MM.1S (cell line): ENCODE measurements at regions not wholly inside any gene's neighbourhood (a gene's known extent, or its start where the extent isn't known, plus 50 kb on each side); places are given as distances from the start of the nearest gene placed in this dataset.
A peak's percentile ranks its signal among the peaks of the same experiment; 100 is the strongest.

ENCODE experiments used
- DNase-seq: peaks from one replicate; pipeline ENCODE4 v3.0.0-alpha.2; 2015
- H2AFZ ChIP-seq: fragments of 300-600 bp; sonication (generic); 2 replicates; pipeline ENCODE4 v1.6.0; 2016; ENCODE audit warnings: antibody characterized with exemption, low read length
- H3F3A ChIP-seq: fragments of 300-600 bp; sonication (generic); 2 replicates; pipeline ENCODE4 v1.6.1; 2016; ENCODE audit warnings: mild to moderate bottlenecking, antibody characterized with exemption, low read length, moderate library complexity, mixed read lengths; ENCODE audit not compliant: insufficient read depth
- H3K27ac ChIP-seq: fragments of 300-600 bp; sonication (generic); 2 replicates; pipeline ENCODE4 v1.5.1; 2016; ENCODE audit warnings: mild to moderate bottlenecking, low read length
- H3K27me3 ChIP-seq: fragments of 300-600 bp; sonication (generic); replicated peaks from 2 replicates; pipeline ENCODE4 v1.6.0; 2016; ENCODE audit warnings: low read length; ENCODE audit not compliant: insufficient read depth
- H3K36me3 ChIP-seq: fragments of 300-600 bp; sonication (generic); replicated peaks from 2 replicates; pipeline ENCODE4 v1.6.1; 2016; ENCODE audit warnings: mild to moderate bottlenecking, low read length, mixed read lengths; ENCODE audit not compliant: insufficient read depth
- H3K4me1 ChIP-seq: fragments of 300-600 bp; sonication (generic); 2 replicates; pipeline ENCODE4 v1.6.1; 2016; ENCODE audit warnings: low read length, mixed read lengths
- H3K4me2 ChIP-seq: fragments of 300-600 bp; sonication (generic); 2 replicates; pipeline ENCODE4 v1.6.0; 2016; ENCODE audit warnings: low read depth, low read length
- H3K4me3 ChIP-seq: fragments of 300-600 bp; sonication (generic); 2 replicates; pipeline ENCODE4 v1.5.1; 2016; ENCODE audit warnings: low read length, mixed read lengths
- H3K79me2 ChIP-seq: fragments of 300-600 bp; sonication (generic); 2 replicates; pipeline ENCODE4 v1.6.1; 2016; ENCODE audit warnings: mixed run types, low read length, mixed read lengths
- H3K9ac ChIP-seq: fragments of 300-600 bp; sonication (generic); 2 replicates; pipeline ENCODE4 v1.6.1; 2016; ENCODE audit warnings: low read length, mixed read lengths
- H3K9me2 ChIP-seq: fragments of 300-600 bp; sonication (generic); replicated peaks from 2 replicates; pipeline ENCODE4 v1.6.1; 2016; ENCODE audit warnings: mild to moderate bottlenecking, low read length, mixed read lengths; ENCODE audit not compliant: insufficient read depth
- H3K9me3 ChIP-seq: fragments of 300-600 bp; sonication (generic); replicated peaks from 2 replicates; pipeline ENCODE4 v1.6.1; 2016; ENCODE audit warnings: mild to moderate bottlenecking, low read length, mixed read lengths; ENCODE audit not compliant: insufficient read depth
- H4K20me1 ChIP-seq: fragments of 300-600 bp; sonication (generic); 2 replicates; pipeline ENCODE4 v1.6.1; 2016; ENCODE audit warnings: mild to moderate bottlenecking, low read length, moderate library complexity, mixed read lengths; ENCODE audit not compliant: insufficient read depth
- CTCF ChIP-seq: fragments of 300-600 bp; sonication (generic); IDR thresholded peaks from 2 replicates; pipeline ENCODE4 v1.5.1; 2016; ENCODE audit warnings: antibody characterized with exemption, low read length, mixed read lengths
- EZH2 ChIP-seq: fragments of 300-600 bp; sonication (generic); optimal IDR thresholded peaks from 2 replicates; pipeline ENCODE3; 2017; ENCODE audit warnings: low read depth, mild to moderate bottlenecking, antibody characterized with exemption, low read length, mixed read lengths
- EZH2phosphoT487 ChIP-seq: fragments of 300-600 bp; sonication (generic); IDR thresholded peaks from 2 replicates; pipeline ENCODE4 v1.6.1; 2018; ENCODE audit warnings: antibody characterized with exemption, low read length

GRCh38 chr2:164205347-164205746, 415.9 kb downstream of the GRB14 start:
- Histone ChIP-seq H3K9me3 (no peaks in the 10 kb centered on the region), H3K4me1 (peaks cover 27% of the 10 kb centered on the region), H2AFZ (no peak overlapping the region), H3K9me2 (no peaks in the 10 kb centered on the region), H4K20me1 (no peaks in the 10 kb centered on the region), H3K36me3 (no peaks in the 10 kb centered on the region), H3F3A (no peaks in the 10 kb centered on the region), H3K4me3 (no peak overlapping the region), H3K4me2 (peak overlapping the region; percentile 39), H3K27me3 (no peaks in the 10 kb centered on the region), H3K9ac (no peak overlapping the region), H3K27ac (no peak overlapping the region), H3K79me2 (no peaks in the 10 kb centered on the region)
- no peak for TF ChIP-seq EZH2
- no peak for TF ChIP-seq EZH2phosphoT487
- TF ChIP-seq CTCF = no peak
- DNase-seq = peak; percentile 42

- DNase-seq = no peak
- no peak overlapping the region for H3K27ac ChIP-seq
- TF ChIP-seq EZH2 = no peak
These were observed 418.2 kb downstream of the GRB14 start for GRCh38 chr2:164203131-164203530.

GRCh38 chr2:164198256-164198655, 423.0 kb downstream of the GRB14 start:
- H3K27ac ChIP-seq = no peak overlapping the region
- no peak overlapping the region for H3K4me3 ChIP-seq
- H3K4me1 ChIP-seq = peaks cover 11% of the 10 kb centered on the region; the same call in 1 of the 2 replicates
- H3K9ac ChIP-seq = no peak overlapping the region
- H3K27me3 ChIP-seq = no peaks in the 10 kb centered on the region
- no peaks in the 10 kb centered on the region for H3F3A ChIP-seq
- H3K9me2 ChIP-seq = no peaks in the 10 kb centered on the region
- no peak overlapping the region for H3K4me2 ChIP-seq
- no peaks in the 10 kb centered on the region for H3K79me2 ChIP-seq
- H3K36me3 ChIP-seq = no peaks in the 10 kb centered on the region; the same call in 1 of the 2 replicates
- DNase-seq = no peak
- TF ChIP-seq CTCF (no peak), EZH2 (no peak), EZH2phosphoT487 (no peak)
- H4K20me1 ChIP-seq = no peaks in the 10 kb centered on the region
- no peak overlapping the region for H2AFZ ChIP-seq
- H3K9me3 ChIP-seq = no peaks in the 10 kb centered on the region

More at GRCh38 chr2:164203131-164203530, 418.2 kb downstream of the GRB14 start:
- H3K4me1 ChIP-seq = peaks cover 27% of the 10 kb centered on the region
- no peak overlapping the region for H3K4me2 ChIP-seq
- H3K9ac ChIP-seq = no peak overlapping the region
- no peaks in the 10 kb centered on the region for H3F3A ChIP-seq
- H3K4me3 ChIP-seq = no peak overlapping the region
- H3K9me3 ChIP-seq = no peaks in the 10 kb centered on the region
- no peaks in the 10 kb centered on the region for H4K20me1 ChIP-seq
- H3K36me3 ChIP-seq = no peaks in the 10 kb centered on the region; the same call in 1 of the 2 replicates
- no peaks in the 10 kb centered on the region for H3K79me2 ChIP-seq
- no peaks in the 10 kb centered on the region for H3K9me2 ChIP-seq
- H2AFZ ChIP-seq = no peak overlapping the region
- no peaks in the 10 kb centered on the region for H3K27me3 ChIP-seq

GRCh38 chr2:164190700-164191099, 430.6 kb downstream of the GRB14 start:
- H2AFZ ChIP-seq = no peak overlapping the region
- H3K27ac ChIP-seq = no peak overlapping the region
- H4K20me1 ChIP-seq = no peaks in the 10 kb centered on the region
- no peaks in the 10 kb centered on the region for H3F3A ChIP-seq
- no peak overlapping the region for H3K9ac ChIP-seq
- no peak overlapping the region for H3K4me3 ChIP-seq
- no peaks in the 10 kb centered on the region for H3K79me2 ChIP-seq
- no peaks in the 10 kb centered on the region for H3K4me1 ChIP-seq
- no peaks in the 10 kb centered on the region for H3K9me2 ChIP-seq
- no peaks in the 10 kb centered on the region for H3K9me3 ChIP-seq
- no peak overlapping the region for H3K4me2 ChIP-seq
- no peaks in the 10 kb centered on the region for H3K36me3 ChIP-seq
- DNase-seq = no peak
- H3K27me3 ChIP-seq = no peaks in the 10 kb centered on the region
- TF ChIP-seq EZH2 = no peak
- TF ChIP-seq CTCF = no peak
- no peak for TF ChIP-seq EZH2phosphoT487
